Bronchial epithelial cell (primary cell): ENCODE measurements at regions not wholly inside any gene's neighbourhood (a gene's known extent, or its start where the extent isn't known, plus 50 kb on each side); places are given as distances from the start of the nearest gene placed in this dataset.
A peak's percentile ranks its signal among the peaks of the same experiment; 100 is the strongest.

Experiments used
- DNase-seq: peaks from one replicate; pipeline ENCODE4 v3.0.0-alpha.2; 2010; ENCODE audit warnings: low read depth
- FAIRE-seq: peaks from 2 replicates; lab custom pipeline; 2011; peaks lifted over from hg19 to GRCh38; lab: Jason Lieb, UNC
- H3K27me3 ChIP-seq: 2 replicates; pipeline ENCODE4 v1.5.1; 2011; ENCODE audit warnings: low read length; ENCODE audit not compliant: control insufficient read depth, insufficient read depth
- H3K36me3 ChIP-seq: 2 replicates; pipeline ENCODE4 v1.5.1; 2011; ENCODE audit warnings: low read length; ENCODE audit not compliant: control insufficient read depth, insufficient read depth
- H3K4me3 ChIP-seq: 2 replicates; pipeline ENCODE4 v1.5.1; 2011; ENCODE audit warnings: mild to moderate bottlenecking, low read depth, low read length, control low read depth
- CTCF ChIP-seq: IDR thresholded peaks from 2 replicates; pipeline ENCODE4 v1.5.1; 2011; ENCODE audit warnings: mild to moderate bottlenecking, moderate library complexity, low read length, control low read depth, inconsistent platforms; ENCODE audit not compliant: insufficient read depth, severe bottlenecking

GRCh38 chr14:76591266-76591665, 170.0 kb upstream of the VASH1 start:
- DNase-seq (no peak), FAIRE-seq (no peak)
- TF ChIP-seq CTCF: no peak
- Histone ChIP-seq H3K4me3 (no peak overlapping the region), H3K36me3 (no peaks in the 10 kb centered on the region), H3K27me3 (no peaks in the 10 kb centered on the region)

GRCh38 chr14:76595266-76595665, 166.0 kb upstream of the VASH1 start:
- DNase-seq: no peak

GRCh38 chr14:76597387-76597786, 163.9 kb upstream of the VASH1 start:
- TF ChIP-seq CTCF: no peak
- DNase-seq (no peak), FAIRE-seq (no peak)
- H3K36me3 ChIP-seq: no peaks in the 10 kb centered on the region
- no peaks in the 10 kb centered on the region for H3K27me3 ChIP-seq
- no peak overlapping the region for H3K4me3 ChIP-seq

More at GRCh38 chr14:76595266-76595665, 166.0 kb upstream of the VASH1 start:
- no peaks in the 10 kb centered on the region for H3K36me3 ChIP-seq
- no peaks in the 10 kb centered on the region for H3K27me3 ChIP-seq
- TF ChIP-seq CTCF: no peak
- FAIRE-seq: no peak
- no peak overlapping the region for H3K4me3 ChIP-seq

- TF ChIP-seq CTCF: no peak
- H3K27me3 ChIP-seq: no peaks in the 10 kb centered on the region
- DNase-seq: no peak
Measured at GRCh38 chr14:76599141-76599540, 162.1 kb upstream of the VASH1 start.

GRCh38 chr14:76599559-76600287, 161.5 kb upstream of the VASH1 start:
- no peak for FAIRE-seq
- H3K27me3 ChIP-seq: no peaks in the 10 kb centered on the region
- H3K4me3 ChIP-seq: no peak overlapping the region
- H3K36me3 ChIP-seq: no peaks in the 10 kb centered on the region
- DNase-seq: no peak
- TF ChIP-seq CTCF: no peak

More at GRCh38 chr14:76599141-76599540, 162.1 kb upstream of the VASH1 start:
- Histone ChIP-seq H3K4me3 (no peak overlapping the region), H3K36me3 (no peaks in the 10 kb centered on the region)
- FAIRE-seq: no peak

- no peaks in the 10 kb centered on the region for H3K36me3 ChIP-seq
- no peak overlapping the region for H3K4me3 ChIP-seq
- no peak for DNase-seq
- no peaks in the 10 kb centered on the region for H3K27me3 ChIP-seq
- TF ChIP-seq CTCF: no peak
- FAIRE-seq: peak; percentile 70
Measured at GRCh38 chr14:76603713-76604112, 157.6 kb upstream of the VASH1 start.
